HepG2 (cell line): ENCODE measurements at regions not wholly inside any gene's neighbourhood (a gene's known extent, or its start where the extent isn't known, plus 50 kb on each side); places are given as distances from the start of the nearest gene placed in this dataset.

Source experiments
- ATAC-seq: fragments of 200-7000 bp; cut with Tn5 transposase; 3 replicates; pipeline ENCODE4 v1.9.1; 2020; ENCODE audit warnings: mild to moderate bottlenecking, moderate library complexity
- BruUV-seq: library from RNA; stranded (reverse); fragments of 400-500 nt; replicated peaks from 2 replicates; lab custom pipeline; 2021; lab: Mats Ljungman, UMichigan
- CTCF ChIA-PET: fragments of 300-600 bp; formaldehyde crosslinking; extraction: SDS; loops from one replicate; lab custom pipeline; 2021; ENCODE audit warnings: low total read pairs, inconsistent platforms, low intra/inter-chr PET ratio; lab: Yijun Ruan, JAX
- POLR2A ChIA-PET: fragments of 350-600 bp; sonication (Branson Sonifier 250); formaldehyde crosslinking; loops from one replicate; lab custom pipeline; 2020; ENCODE audit warnings: antibody characterized with exemption, inconsistent platforms; lab: Yijun Ruan, JAX
- DNase-seq: peaks from one replicate; pipeline ENCODE4 v3.0.0-alpha.2; 2015; ENCODE audit warnings: low spot score
- FAIRE-seq: peaks from 3 replicates; lab custom pipeline; 2011; peaks lifted over from hg19 to GRCh38; lab: Jason Lieb, UNC
- H2AFZ ChIP-seq: one replicate; pipeline ENCODE4 v1.6.1; 2011; ENCODE audit warnings: low read length, inconsistent platforms
- H3K27ac ChIP-seq: fragments of 300-600 bp; 3 replicates; pipeline ENCODE4 v1.8.0; 2011; ENCODE audit warnings: mixed run types, mild to moderate bottlenecking, mixed read lengths, low read length, inconsistent platforms; ENCODE audit not compliant: insufficient read depth; ENCODE audit errors: extremely low read length
- H3K27me3 ChIP-seq, 2 experiments: fragments of 200-600 bp in 1 of 2; 2 replicates in 1 of 2; 3 replicates in 1 of 2; pipeline versions ENCODE4 v1.6.0 to v1.8.0; 2011; ENCODE audit warnings: low read length in 2 of 2, mild to moderate bottlenecking in 2 of 2, moderate library complexity in 2 of 2, inconsistent platforms in 1 of 2; ENCODE audit not compliant: insufficient read depth in 2 of 2, control insufficient read depth in 1 of 2
- H3K36me3 ChIP-seq, 2 experiments: fragments of 200-600 bp in 1 of 2; replicated peaks in 1 of 2; 2 replicates in 1 of 2; 3 replicates in 1 of 2; pipeline versions ENCODE4 v1.5.1 to v1.8.0; 2011; ENCODE audit warnings: low read length in 2 of 2, inconsistent platforms in 1 of 2; ENCODE audit not compliant: insufficient read depth in 2 of 2, control insufficient read depth in 1 of 2
- H3K4me1 ChIP-seq: 2 replicates; pipeline ENCODE4 v1.5.1; 2012; ENCODE audit warnings: low read length, inconsistent platforms; ENCODE audit not compliant: insufficient read depth
- H3K4me2 ChIP-seq: 2 replicates; pipeline ENCODE4 v1.6.0; 2011; ENCODE audit warnings: low read depth, low read length, inconsistent platforms
- H3K4me3 ChIP-seq, 3 experiments: fragments of 200-600 bp in 1 of 3; sonication (generic), shearing (Covaris generic) in 1 of 3; replicated peaks in 1 of 3; 2 replicates each; pipeline ENCODE4 v1.5.1; 2011 to 2016; ENCODE audit warnings: low read length in 3 of 3, inconsistent platforms in 2 of 3, low read depth in 2 of 3, mild to moderate bottlenecking in 2 of 3, control low read depth in 1 of 3, mixed read lengths in 1 of 3; ENCODE audit not compliant: insufficient read depth in 1 of 3
- H3K79me2 ChIP-seq: one replicate; pipeline ENCODE4 v1.6.1; 2011; ENCODE audit warnings: low read length, inconsistent platforms; ENCODE audit not compliant: insufficient read depth
- H3K9ac ChIP-seq: 2 replicates; pipeline ENCODE4 v1.6.0; 2011; ENCODE audit warnings: mild to moderate bottlenecking, low read depth, low read length, inconsistent platforms; ENCODE audit not compliant: insufficient read depth
- H3K9me3 ChIP-seq: 2 replicates; pipeline ENCODE4 v1.5.1; 2012; ENCODE audit warnings: mild to moderate bottlenecking, low read length
- H4K20me1 ChIP-seq: 2 replicates; pipeline ENCODE4 v1.6.0; 2011; ENCODE audit warnings: inconsistent platforms, mild to moderate bottlenecking, low read length, moderate library complexity; ENCODE audit not compliant: insufficient read depth
- ARHGAP35 ChIP-seq: sonication (generic); formaldehyde crosslinking; IDR thresholded peaks from 2 replicates; pipeline ENCODE4 v1.9.0; 2022; ENCODE audit warnings: mild to moderate bottlenecking, inconsistent platforms, moderate library complexity, missing genetic modification reagents, borderline replicate concordance
- ATF1 ChIP-seq: IDR thresholded peaks from 2 replicates; pipeline ENCODE4 v1.6.1; 2016; ENCODE audit warnings: mild to moderate bottlenecking, control low read depth
- CC2D1A ChIP-seq: sonication (generic); formaldehyde crosslinking; IDR thresholded peaks from 2 replicates; pipeline ENCODE4 v1.8.1; 2023; ENCODE audit warnings: mild to moderate bottlenecking, missing genetic modification reagents
- EEA1 ChIP-seq: sonication (generic); formaldehyde crosslinking; IDR thresholded peaks from 2 replicates; pipeline ENCODE4 v1.5.1; 2020; ENCODE audit warnings: mild to moderate bottlenecking, missing genetic modification reagents, borderline replicate concordance
- SIN3B ChIP-seq: fragments of 150-350 bp; IDR thresholded peaks from 2 replicates; pipeline ENCODE4 v1.6.1; 2014; ENCODE audit warnings: low read length
- SOX13 ChIP-seq, 3 experiments: fragments of 450-650 bp in 1 of 3; sonication (generic) in 1 of 3; formaldehyde crosslinking in 1 of 3; IDR thresholded peaks in 2 of 3; conservative IDR thresholded peaks in 1 of 3; 2 replicates each; pipeline versions ENCODE4 v1.5.0 to v1.6.1; 2016 to 2020; ENCODE audit warnings: antibody characterized with exemption in 1 of 3, mild to moderate bottlenecking in 1 of 3, missing compliant biosample characterization in 1 of 3, missing genetic modification reagents in 1 of 3, moderate library complexity in 1 of 3
- ZBTB7B ChIP-seq: sonication (generic); formaldehyde crosslinking; IDR thresholded peaks from 2 replicates; pipeline ENCODE4 v1.4.0; 2020; ENCODE audit warnings: missing genetic modification reagents
- ZFP62 ChIP-seq: sonication (generic); formaldehyde crosslinking; IDR thresholded peaks from 2 replicates; pipeline ENCODE4 v1.4.0; 2020; ENCODE audit warnings: missing genetic modification reagents
- ZNF101 ChIP-seq: sonication (generic); formaldehyde crosslinking; IDR thresholded peaks from 2 replicates; pipeline ENCODE4 v1.4.0; 2020; ENCODE audit warnings: mild to moderate bottlenecking, low read depth, missing genetic modification reagents, borderline replicate concordance
- ZNF326 ChIP-seq: sonication (generic); formaldehyde crosslinking; IDR thresholded peaks from 2 replicates; pipeline ENCODE4 v1.4.0; 2020; ENCODE audit warnings: missing genetic modification reagents, borderline replicate concordance
- ZNF558 ChIP-seq: sonication (generic); formaldehyde crosslinking; IDR thresholded peaks from 2 replicates; pipeline ENCODE4 v1.9.0; 2022; ENCODE audit warnings: mild to moderate bottlenecking, missing genetic modification reagents, borderline replicate concordance
- ZNF629 ChIP-seq: sonication (generic); formaldehyde crosslinking; conservative IDR thresholded peaks from 2 replicates; pipeline ENCODE4 v1.5.0; 2020; ENCODE audit warnings: missing genetic modification reagents
- in situ Hi-C: cut with HindIII; loops from 2 replicates; pipeline ENCODE4 v1.10.0; 2017; ENCODE audit warnings: low pct_unique_long_range_greater_than_20kb; ENCODE audit not compliant: extremely low pct_ligation_motif_present
- intact Hi-C: fragments of 100-400 bp; cut with micrococcal nuclease; formaldehyde crosslinking; loops from one replicate; pipeline ENCODE4 v1.10.0; 2022; ENCODE audit not compliant: unreplicated experiment
- TF ChIP-seq, protein P1 (sequence below): sonication (generic); formaldehyde crosslinking; IDR thresholded peaks from 2 replicates; pipeline ENCODE4 v1.5.1; 2020; ENCODE audit warnings: missing genetic modification reagents, mild to moderate bottlenecking, borderline replicate concordance
- TF ChIP-seq, protein P2 (sequence below): sonication (generic); formaldehyde crosslinking; IDR thresholded peaks from 2 replicates; pipeline ENCODE4 v1.5.0; 2020; ENCODE audit warnings: missing genetic modification reagents, mild to moderate bottlenecking, borderline replicate concordance
- TF ChIP-seq, protein P3 (sequence below): IDR thresholded peaks from 2 replicates; pipeline ENCODE4 v1.6.1; 2016; ENCODE audit warnings: low read depth, control low read depth
- TF ChIP-seq, protein P4 (sequence below): sonication (generic); formaldehyde crosslinking; IDR thresholded peaks from 2 replicates; pipeline ENCODE4 v1.5.0; 2020; ENCODE audit warnings: mild to moderate bottlenecking, missing genetic modification reagents, moderate library complexity

DNA sequence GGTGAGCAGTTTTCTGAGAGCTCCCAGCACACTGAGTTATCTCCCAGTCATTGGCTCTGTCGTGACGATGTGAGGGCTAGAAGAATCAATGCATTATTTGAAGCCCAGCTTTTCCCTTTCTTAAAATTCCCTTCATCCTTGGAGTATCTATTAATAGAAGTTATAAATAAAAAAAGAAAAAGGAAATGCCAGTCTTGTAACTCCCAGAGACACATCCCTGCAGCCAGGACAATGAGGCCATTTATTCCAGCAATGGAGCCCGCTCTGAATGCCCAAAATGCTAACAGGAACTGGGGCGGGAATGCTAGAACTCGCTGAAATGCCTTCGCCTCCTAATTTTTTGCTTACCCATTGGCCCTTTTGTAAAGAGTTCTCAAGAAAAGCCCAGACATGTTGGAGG is 305.8 kb downstream of the TFAP2C start (continued):
- TF ChIP-seq, protein P1, sequence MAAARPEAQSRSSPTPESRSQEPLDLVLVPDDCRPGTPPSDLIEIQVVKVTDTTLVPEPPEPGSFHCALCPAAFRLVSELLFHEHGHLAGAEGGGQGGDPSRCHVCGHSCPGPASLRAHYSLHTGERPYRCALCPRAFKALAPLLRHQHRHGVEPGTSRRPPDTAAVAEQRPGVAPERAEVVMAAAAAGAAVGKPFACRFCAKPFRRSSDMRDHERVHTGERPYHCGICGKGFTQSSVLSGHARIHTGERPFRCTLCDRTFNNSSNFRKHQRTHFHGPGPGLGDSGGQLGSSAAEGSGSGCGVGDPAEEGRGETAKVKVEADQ (CRISPR knock-in tag): no peak
- no peak for TF ChIP-seq SIN3B
- no peak for TF ChIP-seq ZFP62 (CRISPR knock-in tag)
- no peak for TF ChIP-seq EEA1 (CRISPR knock-in tag)
- TF ChIP-seq ZNF101 (CRISPR knock-in tag): no peak
- TF ChIP-seq, protein P2, sequence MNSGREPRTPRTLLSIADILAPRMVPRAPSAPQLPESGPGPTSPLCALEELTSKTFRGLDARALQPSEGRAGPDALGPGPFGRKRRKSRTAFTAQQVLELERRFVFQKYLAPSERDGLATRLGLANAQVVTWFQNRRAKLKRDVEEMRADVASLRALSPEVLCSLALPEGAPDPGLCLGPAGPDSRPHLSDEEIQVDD (CRISPR knock-in tag): no peak
- TF ChIP-seq ZNF629: no peak
- TF ChIP-seq, protein P3, sequence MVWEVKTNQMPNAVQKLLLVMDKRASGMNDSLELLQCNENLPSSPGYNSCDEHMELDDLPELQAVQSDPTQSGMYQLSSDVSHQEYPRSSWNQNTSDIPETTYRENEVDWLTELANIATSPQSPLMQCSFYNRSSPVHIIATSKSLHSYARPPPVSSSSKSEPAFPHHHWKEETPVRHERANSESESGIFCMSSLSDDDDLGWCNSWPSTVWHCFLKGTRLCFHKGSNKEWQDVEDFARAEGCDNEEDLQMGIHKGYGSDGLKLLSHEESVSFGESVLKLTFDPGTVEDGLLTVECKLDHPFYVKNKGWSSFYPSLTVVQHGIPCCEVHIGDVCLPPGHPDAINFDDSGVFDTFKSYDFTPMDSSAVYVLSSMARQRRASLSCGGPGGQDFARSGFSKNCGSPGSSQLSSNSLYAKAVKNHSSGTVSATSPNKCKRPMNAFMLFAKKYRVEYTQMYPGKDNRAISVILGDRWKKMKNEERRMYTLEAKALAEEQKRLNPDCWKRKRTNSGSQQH: no peak
- TF ChIP-seq ARHGAP35 (CRISPR knock-in tag): no peak
- no peak for TF ChIP-seq CC2D1A (CRISPR knock-in tag)

DNA sequence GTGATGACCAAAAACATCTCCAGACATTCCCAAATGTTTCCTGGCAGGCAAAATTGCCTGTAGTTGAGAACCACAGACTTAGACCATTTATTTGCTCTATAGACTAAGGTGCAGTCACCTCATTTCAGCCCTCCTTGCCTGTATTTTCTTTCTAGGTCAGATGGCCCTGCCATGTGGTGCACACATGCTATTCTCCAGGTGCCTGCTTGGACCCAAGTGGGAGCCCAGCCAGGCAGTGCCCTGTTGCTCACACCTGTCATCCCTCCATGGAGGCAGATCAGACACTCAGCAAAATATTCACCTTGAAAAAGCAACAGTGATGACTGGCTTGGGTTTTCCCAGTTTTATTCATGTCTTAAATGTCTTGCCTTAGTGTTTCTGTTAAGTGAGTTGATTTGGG is 311.4 kb downstream of the TFAP2C start:
- TF ChIP-seq ZBTB7B (no peak), ZNF326 (CRISPR knock-in tag) (no peak), ATF1 (CRISPR knock-in tag) (no peak), SOX13 (IDR thresholded peaks at IDR 0.05) (no peak), SOX13 (CRISPR knock-in tag; conservative IDR thresholded peaks at IDR 0.05 in 1 of 2, IDR thresholded peaks at IDR 0.05 in 1 of 2) (no peak), ZNF558 (no peak)
- TF ChIP-seq, protein P4, sequence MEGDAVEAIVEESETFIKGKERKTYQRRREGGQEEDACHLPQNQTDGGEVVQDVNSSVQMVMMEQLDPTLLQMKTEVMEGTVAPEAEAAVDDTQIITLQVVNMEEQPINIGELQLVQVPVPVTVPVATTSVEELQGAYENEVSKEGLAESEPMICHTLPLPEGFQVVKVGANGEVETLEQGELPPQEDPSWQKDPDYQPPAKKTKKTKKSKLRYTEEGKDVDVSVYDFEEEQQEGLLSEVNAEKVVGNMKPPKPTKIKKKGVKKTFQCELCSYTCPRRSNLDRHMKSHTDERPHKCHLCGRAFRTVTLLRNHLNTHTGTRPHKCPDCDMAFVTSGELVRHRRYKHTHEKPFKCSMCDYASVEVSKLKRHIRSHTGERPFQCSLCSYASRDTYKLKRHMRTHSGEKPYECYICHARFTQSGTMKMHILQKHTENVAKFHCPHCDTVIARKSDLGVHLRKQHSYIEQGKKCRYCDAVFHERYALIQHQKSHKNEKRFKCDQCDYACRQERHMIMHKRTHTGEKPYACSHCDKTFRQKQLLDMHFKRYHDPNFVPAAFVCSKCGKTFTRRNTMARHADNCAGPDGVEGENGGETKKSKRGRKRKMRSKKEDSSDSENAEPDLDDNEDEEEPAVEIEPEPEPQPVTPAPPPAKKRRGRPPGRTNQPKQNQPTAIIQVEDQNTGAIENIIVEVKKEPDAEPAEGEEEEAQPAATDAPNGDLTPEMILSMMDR (CRISPR knock-in tag): no peak
- TF ChIP-seq, all 625 proteins: peak for 0
- H3K9me3 ChIP-seq: no peaks in the 10 kb centered on the region
- POLR2A ChIA-PET: no interaction called here
- CTCF ChIA-PET: no interaction called here
- FAIRE-seq: no peak
- intact Hi-C loops (no loop called here), in situ Hi-C loops (no loop called here)
- no peaks in the 10 kb centered on the region for H4K20me1 ChIP-seq
- H3K27me3 ChIP-seq: peaks cover 2 to 32% of the 10 kb centered on the region in 2 experiments; a peak in 4 of 5 replicates
- no peak overlapping the region for H3K27ac ChIP-seq
- H3K36me3 ChIP-seq: no peaks in the 10 kb centered on the region
- BruUV-seq: no TSS peak
- no peak for ATAC-seq
- no peak overlapping the region for H3K9ac ChIP-seq
- H3K4me1 ChIP-seq: no peaks in the 10 kb centered on the region
- no peak for DNase-seq
- no peaks in the 10 kb centered on the region for H3K79me2 ChIP-seq
- no peak overlapping the region for H3K4me2 ChIP-seq
- H3K4me3 ChIP-seq: no peak overlapping the region
- H2AFZ ChIP-seq: no peak overlapping the region
